ENCODE measurements at regions not wholly inside any gene's neighbourhood (a gene's known extent, or its start where the extent isn't known, plus 50 kb on each side); places are given as distances from the start of the nearest gene placed in this dataset.

GRCh38 chr13:74449811-74450524 lies 315.8 kb upstream of the KLF12 start:
- no peak for DNase-seq

- no peak for DNase-seq
These were observed 310.8 kb upstream of the KLF12 start for GRCh38 chr13:74444864-74445479.

- no peak for DNase-seq
These were observed 310.0 kb upstream of the KLF12 start for GRCh38 chr13:74444161-74444571.

GRCh38 chr13:74443631-74444030 lies 309.4 kb upstream of the KLF12 start:
- no peak for DNase-seq

GRCh38 chr13:74442751-74443150 lies 308.5 kb upstream of the KLF12 start:
- no peak for DNase-seq

- DNase-seq, result no peak
These were observed 304.7 kb upstream of the KLF12 start for GRCh38 chr13:74438901-74439300.

GRCh38 chr13:74434782-74435181 lies 300.6 kb upstream of the KLF12 start:
- no peak for DNase-seq

- DNase-seq, result no peak
These were observed 290.3 kb upstream of the KLF12 start for GRCh38 chr13:74424455-74424854.

GRCh38 chr13:74423434-74423833 lies 289.2 kb upstream of the KLF12 start:
- DNase-seq, result no peak

GRCh38 chr13:74414458-74414857 lies 280.3 kb upstream of the KLF12 start:
- no peak for DNase-seq

- DNase-seq, result no peak
These were observed 279.3 kb upstream of the KLF12 start for GRCh38 chr13:74413482-74413881.

GRCh38 chr13:74409551-74409950 lies 275.3 kb upstream of the KLF12 start:
- DNase-seq, result no peak

GRCh38 chr13:74406420-74406819 lies 272.2 kb upstream of the KLF12 start:
- no peak for DNase-seq

GRCh38 chr13:74398599-74398998 lies 264.4 kb upstream of the KLF12 start:
- no peak for DNase-seq

GRCh38 chr13:74389056-74389455 lies 254.9 kb upstream of the KLF12 start:
- no peak for DNase-seq

GRCh38 chr13:74388626-74389025 lies 254.4 kb upstream of the KLF12 start:
- no peak for DNase-seq

- peak; percentile 27 for DNase-seq
These were observed 238.3 kb upstream of the KLF12 start for GRCh38 chr13:74372511-74372910.

- DNase-seq, result no peak
These were observed 233.0 kb upstream of the KLF12 start for GRCh38 chr13:74367193-74367592.

- no peak for DNase-seq
These were observed 227.1 kb upstream of the KLF12 start for GRCh38 chr13:74361274-74361673.

GRCh38 chr13:74346960-74347359 lies 212.8 kb upstream of the KLF12 start:
- DNase-seq, result no peak

- DNase-seq, result no peak
These were observed 204.1 kb upstream of the KLF12 start for GRCh38 chr13:74338341-74338740.

- no peak for DNase-seq
These were observed 202.3 kb upstream of the KLF12 start for GRCh38 chr13:74336546-74336945.

- no peak for DNase-seq
These were observed 201.2 kb upstream of the KLF12 start for GRCh38 chr13:74335370-74335769.

GRCh38 chr13:74329962-74330361 lies 195.8 kb upstream of the KLF12 start:
- DNase-seq, result no peak

GRCh38 chr13:74325106-74325505 lies 190.9 kb upstream of the KLF12 start:
- peak; percentile 72 for DNase-seq
